Osteoblast (primary cell): ENCODE measurements at regions not wholly inside any gene's neighbourhood (a gene's known extent, or its start where the extent isn't known, plus 50 kb on each side); places are given as distances from the start of the nearest gene placed in this dataset.

Experiments
- DNase-seq: peaks from one replicate; pipeline ENCODE4 v3.0.0; 2011; ENCODE audit warnings: low spot score, mixed read lengths; ENCODE audit not compliant: insufficient read length; ENCODE audit errors: missing footprints
- H2AFZ ChIP-seq: 2 replicates; pipeline ENCODE4 v1.6.0; 2011; ENCODE audit warnings: mild to moderate bottlenecking, low read length
- H3K27ac ChIP-seq: 2 replicates; pipeline ENCODE4 v1.5.1; 2011; ENCODE audit warnings: mild to moderate bottlenecking, low read depth, low read length, moderate library complexity
- H3K27me3 ChIP-seq: 2 replicates; pipeline ENCODE4 v1.6.0; 2012; ENCODE audit warnings: mild to moderate bottlenecking, control low read depth, inconsistent platforms, low read length, moderate library complexity; ENCODE audit not compliant: insufficient read depth
- H3K36me3 ChIP-seq: 2 replicates; pipeline ENCODE4 v1.5.1; 2011; ENCODE audit warnings: mild to moderate bottlenecking, low read length, control low read depth, moderate library complexity; ENCODE audit not compliant: insufficient read depth
- H3K4me1 ChIP-seq: 2 replicates; pipeline ENCODE4 v1.5.1; 2011; ENCODE audit warnings: mild to moderate bottlenecking, low read length, control low read depth, moderate library complexity; ENCODE audit not compliant: insufficient read depth
- H3K4me2 ChIP-seq: 2 replicates; pipeline ENCODE4 v1.6.0; 2011; ENCODE audit warnings: mild to moderate bottlenecking, low read length; ENCODE audit not compliant: insufficient read depth
- H3K4me3 ChIP-seq: fragments of 200-600 bp; sonication (generic); 3 replicates; pipeline ENCODE4 v1.5.1; 2012; ENCODE audit warnings: mild to moderate bottlenecking, low read length, inconsistent platforms; ENCODE audit not compliant: insufficient read depth
- H3K79me2 ChIP-seq: 2 replicates; pipeline ENCODE4 v1.6.0; 2012; ENCODE audit warnings: mild to moderate bottlenecking, low read length, control low read depth, inconsistent platforms; ENCODE audit not compliant: insufficient read depth
- H3K9me3 ChIP-seq: 2 replicates; pipeline ENCODE4 v1.5.1; 2011; ENCODE audit warnings: low read depth, low read length, control low read depth
- H4K20me1 ChIP-seq: 2 replicates; pipeline ENCODE4 v1.6.0; 2012; ENCODE audit warnings: mild to moderate bottlenecking, low read length, control low read depth; ENCODE audit not compliant: insufficient read depth
- CTCF ChIP-seq: IDR thresholded peaks from 2 replicates; pipeline ENCODE4 v1.5.1; 2011; ENCODE audit warnings: mild to moderate bottlenecking, low read depth, low read length, moderate library complexity; ENCODE audit errors: extremely low read depth

- no peaks in the 10 kb centered on the region for H3K79me2 ChIP-seq
- no peaks in the 10 kb centered on the region for H3K27me3 ChIP-seq
- H3K4me2 ChIP-seq, result no peak overlapping the region
- no peaks in the 10 kb centered on the region for H4K20me1 ChIP-seq
- H3K4me1 ChIP-seq, result no peaks in the 10 kb centered on the region
- no peak overlapping the region for H3K27ac ChIP-seq
- no peak overlapping the region for H2AFZ ChIP-seq
- H3K4me3 ChIP-seq, result no peak overlapping the region
- TF ChIP-seq CTCF, result no peak
- no peak for DNase-seq
- H3K36me3 ChIP-seq, result no peaks in the 10 kb centered on the region
- H3K9me3 ChIP-seq, result peaks cover 7% of the 10 kb centered on the region
Observed at GRCh38 chr1:117770981-117771531, 158.4 kb downstream of the GDAP2 start.

GRCh38 chr1:117779364-117779763 lies 150.1 kb downstream of the GDAP2 start:
- H2AFZ ChIP-seq, result no peak overlapping the region
- no peaks in the 10 kb centered on the region for H3K36me3 ChIP-seq
- H3K4me3 ChIP-seq, result no peak overlapping the region
- H3K27ac ChIP-seq, result no peak overlapping the region
- no peaks in the 10 kb centered on the region for H3K27me3 ChIP-seq
- no peaks in the 10 kb centered on the region for H3K9me3 ChIP-seq
- DNase-seq, result no peak
- no peak overlapping the region for H3K4me2 ChIP-seq
- H3K4me1 ChIP-seq, result no peaks in the 10 kb centered on the region
- no peaks in the 10 kb centered on the region for H4K20me1 ChIP-seq
- TF ChIP-seq CTCF, result no peak
- no peaks in the 10 kb centered on the region for H3K79me2 ChIP-seq

DNA sequence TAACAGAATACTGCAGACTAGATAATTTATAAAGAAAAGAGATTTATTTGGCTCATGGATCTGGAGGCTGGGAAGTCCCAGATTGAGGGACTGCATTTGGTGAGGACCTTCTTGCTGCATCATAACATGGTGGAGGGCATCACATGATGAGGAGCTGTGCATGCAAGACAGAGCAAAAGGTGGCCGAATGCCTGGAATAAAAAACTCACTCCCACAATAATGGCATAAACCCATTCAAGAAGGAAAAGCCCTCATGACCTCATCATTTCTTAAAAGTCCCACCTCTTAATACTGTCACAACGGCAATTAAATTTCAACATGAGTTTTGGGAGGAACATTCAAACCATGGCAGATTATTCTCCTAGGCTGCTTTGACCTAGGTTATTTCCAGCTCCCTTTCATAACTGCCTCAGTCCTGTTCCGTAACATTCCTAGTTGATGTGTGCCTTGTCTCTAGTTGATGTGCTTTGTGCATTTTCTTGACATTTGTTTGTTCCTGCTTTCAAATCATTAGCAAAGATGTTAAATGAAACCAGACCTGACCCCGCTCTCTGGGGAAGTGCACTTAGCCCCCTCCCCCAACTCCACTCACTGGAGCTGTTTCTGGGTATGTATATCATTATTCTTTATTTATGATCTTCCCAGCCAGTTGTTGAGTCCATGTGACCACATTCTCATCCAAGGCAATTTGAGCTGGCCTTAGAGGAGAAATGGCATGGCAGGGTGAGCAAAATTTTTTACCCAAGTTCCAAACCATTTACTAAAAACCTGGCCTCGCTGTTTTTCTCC lies 148.5 kb downstream of the GDAP2 start:
- Histone ChIP-seq H3K79me2 (no peaks in the 10 kb centered on the region), H3K4me2 (no peak overlapping the region), H3K27me3 (no peaks in the 10 kb centered on the region), H4K20me1 (no peaks in the 10 kb centered on the region), H3K36me3 (no peaks in the 10 kb centered on the region), H3K9me3 (no peaks in the 10 kb centered on the region), H3K4me3 (no peak overlapping the region), H2AFZ (no peak overlapping the region), H3K4me1 (no peaks in the 10 kb centered on the region), H3K27ac (no peak overlapping the region)
- no peak for TF ChIP-seq CTCF
- no peak for DNase-seq

DNA sequence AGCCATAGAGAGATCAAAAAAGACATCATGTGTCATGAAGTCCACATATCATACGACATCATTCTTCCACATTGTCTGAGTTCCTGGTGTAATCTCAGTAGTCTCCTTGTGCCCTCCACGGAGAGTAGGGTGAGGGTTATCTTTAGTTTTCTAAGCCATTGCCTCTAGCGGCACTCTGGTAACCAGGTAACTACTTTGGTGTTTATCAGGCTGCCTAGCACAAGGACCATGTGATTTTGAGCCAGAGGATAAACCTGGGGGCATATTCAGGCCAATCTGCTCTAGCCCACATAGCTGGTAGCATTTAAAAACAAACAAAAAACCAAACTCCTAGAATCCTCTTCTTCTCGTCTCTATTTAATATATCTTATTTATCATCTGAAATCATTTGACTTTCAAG lies 147.4 kb downstream of the GDAP2 start:
- H3K4me1 ChIP-seq, result no peaks in the 10 kb centered on the region
- H3K27me3 ChIP-seq, result no peaks in the 10 kb centered on the region
- H3K79me2 ChIP-seq, result no peaks in the 10 kb centered on the region
- H3K27ac ChIP-seq, result no peak overlapping the region
- H2AFZ ChIP-seq, result peak overlapping the region; percentile 22
- no peaks in the 10 kb centered on the region for H3K36me3 ChIP-seq
- H3K9me3 ChIP-seq, result no peaks in the 10 kb centered on the region
- H3K4me3 ChIP-seq, result no peak overlapping the region
- TF ChIP-seq CTCF, result no peak
- H4K20me1 ChIP-seq, result no peaks in the 10 kb centered on the region
- no peak for DNase-seq
- H3K4me2 ChIP-seq, result no peak overlapping the region
